ENCODE measurements at regions not wholly inside any gene's neighbourhood (a gene's known extent, or its start where the extent isn't known, plus 50 kb on each side); places are given as distances from the start of the nearest gene placed in this dataset.

- Histone ChIP-seq H3K9me3 (no peaks in the 10 kb centered on the region), H3K27ac (no peak overlapping the region), H3K36me3 (no peaks in the 10 kb centered on the region), H3K4me1 (no peaks in the 10 kb centered on the region), H3K27me3 (no peaks in the 10 kb centered on the region), H3K4me3 (no peak overlapping the region)
- intact Hi-C loops (cut with DNase I; ENCODE audit: low total_unique reads) = no loop called here
- no peak for TF ChIP-seq POLR2A (IDR thresholded peaks at IDR 0.05)
- no peak for TF ChIP-seq EP300 (IDR thresholded peaks at IDR 0.05; ENCODE audit: low read depth)
- no peak for TF ChIP-seq POLR2AphosphoS5 (IDR thresholded peaks at IDR 0.05)
- no peak for TF ChIP-seq CTCF (IDR thresholded peaks at IDR 0.05)
- DNase-seq = no peak
- WGBS, 2 donors (ENCODE audit: low coverage in 1 of 2) = 13 to 14% methylated on average over 3 to 4 of the region's 4 CpGs
- in situ Hi-C loops (cut with MboI; ENCODE audit: low pct_ligation_motif_present in 1 of 4, low pct_unique_long_range_greater_than_20kb in 1 of 4, low sequenced_read_pairs in 3 of 4) = no loop called here
These were observed 864.6 kb upstream of the SEL1L start for GRCh38 chr14:82398256-82398655.

- no peak overlapping the region for H3K27ac ChIP-seq
- no peak for TF ChIP-seq POLR2AphosphoS5 (IDR thresholded peaks at IDR 0.05)
- no peak for TF ChIP-seq EP300 (IDR thresholded peaks at IDR 0.05; ENCODE audit: low read depth)
- TF ChIP-seq CTCF (IDR thresholded peaks at IDR 0.05) = no peak
- TF ChIP-seq POLR2A (IDR thresholded peaks at IDR 0.05) = no peak
- H3K36me3 ChIP-seq = no peaks in the 10 kb centered on the region
- no peak overlapping the region for H3K4me3 ChIP-seq
- in situ Hi-C loops (cut with MboI; ENCODE audit: low pct_ligation_motif_present in 1 of 4, low pct_unique_long_range_greater_than_20kb in 1 of 4, low sequenced_read_pairs in 3 of 4) (no loop called here), intact Hi-C loops (cut with DNase I; ENCODE audit: low total_unique reads) (no loop called here)
- H3K27me3 ChIP-seq = no peaks in the 10 kb centered on the region
- H3K4me1 ChIP-seq = no peaks in the 10 kb centered on the region
- no peak for DNase-seq
- no peaks in the 10 kb centered on the region for H3K9me3 ChIP-seq
These were observed 870.3 kb upstream of the SEL1L start for GRCh38 chr14:82403987-82404386.

- intact Hi-C loops (cut with DNase I; ENCODE audit: low total_unique reads) = no loop called here
- H3K4me1 ChIP-seq = no peaks in the 10 kb centered on the region
- no peaks in the 10 kb centered on the region for H3K27me3 ChIP-seq
- in situ Hi-C loops (cut with MboI; ENCODE audit: low pct_ligation_motif_present in 1 of 4, low pct_unique_long_range_greater_than_20kb in 1 of 4, low sequenced_read_pairs in 3 of 4) = no loop called here
- H3K27ac ChIP-seq = no peak overlapping the region
- no peaks in the 10 kb centered on the region for H3K36me3 ChIP-seq
- H3K9me3 ChIP-seq = no peaks in the 10 kb centered on the region
- no peak for DNase-seq
- TF ChIP-seq CTCF (IDR thresholded peaks at IDR 0.05) (no peak), POLR2A (IDR thresholded peaks at IDR 0.05) (no peak), EP300 (IDR thresholded peaks at IDR 0.05; ENCODE audit: low read depth) (no peak), POLR2AphosphoS5 (IDR thresholded peaks at IDR 0.05) (no peak)
- WGBS, 2 donors (ENCODE audit: low coverage in 1 of 2) = 64 to 65% methylated on average over 1 of the region's 1 CpG
- H3K4me3 ChIP-seq = no peak overlapping the region
These were observed 876.4 kb upstream of the SEL1L start for GRCh38 chr14:82410064-82410463.

GRCh38 chr14:82411298-82411697 lies 877.6 kb upstream of the SEL1L start:
- Histone ChIP-seq H3K27ac (no peak overlapping the region), H3K9me3 (no peaks in the 10 kb centered on the region), H3K36me3 (no peaks in the 10 kb centered on the region), H3K4me1 (no peaks in the 10 kb centered on the region), H3K4me3 (no peak overlapping the region), H3K27me3 (no peaks in the 10 kb centered on the region)
- intact Hi-C loops (cut with DNase I; ENCODE audit: low total_unique reads) (no loop called here), in situ Hi-C loops (cut with MboI; ENCODE audit: low pct_ligation_motif_present in 1 of 4, low pct_unique_long_range_greater_than_20kb in 1 of 4, low sequenced_read_pairs in 3 of 4) (no loop called here)
- TF ChIP-seq CTCF (IDR thresholded peaks at IDR 0.05) (no peak), POLR2AphosphoS5 (IDR thresholded peaks at IDR 0.05) (no peak), EP300 (IDR thresholded peaks at IDR 0.05; ENCODE audit: low read depth) (no peak), POLR2A (IDR thresholded peaks at IDR 0.05) (no peak)
- no peak for DNase-seq

All from transverse colon (tissue), 4 donors.